ENCODE measurements at regions not wholly inside any gene's neighbourhood (a gene's known extent, or its start where the extent isn't known, plus 50 kb on each side); places are given as distances from the start of the nearest gene placed in this dataset.

DNA sequence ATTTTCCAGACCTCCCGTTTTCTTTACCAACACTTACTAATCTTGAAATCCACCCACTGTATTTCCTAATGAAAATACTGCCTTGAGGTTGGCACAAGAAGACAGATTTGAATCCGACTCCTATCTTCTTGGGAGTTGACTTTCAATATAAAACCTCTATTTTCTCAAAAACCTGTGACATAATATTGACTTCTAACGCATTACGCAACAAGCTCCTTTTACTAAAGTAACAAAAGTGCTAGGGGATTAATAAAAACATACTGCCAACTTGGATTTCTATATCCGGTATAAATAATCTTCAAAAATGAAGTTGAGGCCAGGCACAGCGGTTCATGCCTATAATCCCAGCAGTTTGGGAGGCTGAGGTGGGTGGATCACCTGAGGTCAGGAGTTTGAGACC is 382.0 kb downstream of the PREX1 start:
- Mint-ChIP-seq H3K4me1 (no peaks in the 10 kb centered on the region), H3K27ac (no peak overlapping the region), H3K4me3 (no peak overlapping the region), H3K9me3 (peaks cover 27% of the 10 kb centered on the region), H3K27me3 (ENCODE audit: low read depth) (no peaks in the 10 kb centered on the region; the same call in 1 of the 2 replicates), H3K36me3 (peaks cover 8% of the 10 kb centered on the region)
- POLR2A ChIA-PET: no interaction called here
- CTCF ChIA-PET: no interaction called here
- TF ChIP-seq EMX1 (CRISPR knock-in tag; IDR thresholded peaks at IDR 0.05) (no peak), ZNF416 (CRISPR knock-in tag; IDR thresholded peaks at IDR 0.05) (no peak), TCF7 (CRISPR knock-in tag; IDR thresholded peaks at IDR 0.05; ENCODE audit: low read depth) (no peak), ZNF232 (CRISPR knock-in tag; IDR thresholded peaks at IDR 0.05) (no peak)
- TF ChIP-seq, protein P1, sequence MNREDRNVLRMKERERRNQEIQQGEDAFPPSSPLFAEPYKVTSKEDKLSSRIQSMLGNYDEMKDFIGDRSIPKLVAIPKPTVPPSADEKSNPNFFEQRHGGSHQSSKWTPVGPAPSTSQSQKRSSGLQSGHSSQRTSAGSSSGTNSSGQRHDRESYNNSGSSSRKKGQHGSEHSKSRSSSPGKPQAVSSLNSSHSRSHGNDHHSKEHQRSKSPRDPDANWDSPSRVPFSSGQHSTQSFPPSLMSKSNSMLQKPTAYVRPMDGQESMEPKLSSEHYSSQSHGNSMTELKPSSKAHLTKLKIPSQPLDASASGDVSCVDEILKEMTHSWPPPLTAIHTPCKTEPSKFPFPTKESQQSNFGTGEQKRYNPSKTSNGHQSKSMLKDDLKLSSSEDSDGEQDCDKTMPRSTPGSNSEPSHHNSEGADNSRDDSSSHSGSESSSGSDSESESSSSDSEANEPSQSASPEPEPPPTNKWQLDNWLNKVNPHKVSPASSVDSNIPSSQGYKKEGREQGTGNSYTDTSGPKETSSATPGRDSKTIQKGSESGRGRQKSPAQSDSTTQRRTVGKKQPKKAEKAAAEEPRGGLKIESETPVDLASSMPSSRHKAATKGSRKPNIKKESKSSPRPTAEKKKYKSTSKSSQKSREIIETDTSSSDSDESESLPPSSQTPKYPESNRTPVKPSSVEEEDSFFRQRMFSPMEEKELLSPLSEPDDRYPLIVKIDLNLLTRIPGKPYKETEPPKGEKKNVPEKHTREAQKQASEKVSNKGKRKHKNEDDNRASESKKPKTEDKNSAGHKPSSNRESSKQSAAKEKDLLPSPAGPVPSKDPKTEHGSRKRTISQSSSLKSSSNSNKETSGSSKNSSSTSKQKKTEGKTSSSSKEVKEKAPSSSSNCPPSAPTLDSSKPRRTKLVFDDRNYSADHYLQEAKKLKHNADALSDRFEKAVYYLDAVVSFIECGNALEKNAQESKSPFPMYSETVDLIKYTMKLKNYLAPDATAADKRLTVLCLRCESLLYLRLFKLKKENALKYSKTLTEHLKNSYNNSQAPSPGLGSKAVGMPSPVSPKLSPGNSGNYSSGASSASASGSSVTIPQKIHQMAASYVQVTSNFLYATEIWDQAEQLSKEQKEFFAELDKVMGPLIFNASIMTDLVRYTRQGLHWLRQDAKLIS (CRISPR knock-in tag; IDR thresholded peaks at IDR 0.05; ENCODE audit: borderline replicate concordance): no peak
- ATAC-seq (no peak), DNase-seq (ENCODE audit: low spot score) (no peak)

DNA sequence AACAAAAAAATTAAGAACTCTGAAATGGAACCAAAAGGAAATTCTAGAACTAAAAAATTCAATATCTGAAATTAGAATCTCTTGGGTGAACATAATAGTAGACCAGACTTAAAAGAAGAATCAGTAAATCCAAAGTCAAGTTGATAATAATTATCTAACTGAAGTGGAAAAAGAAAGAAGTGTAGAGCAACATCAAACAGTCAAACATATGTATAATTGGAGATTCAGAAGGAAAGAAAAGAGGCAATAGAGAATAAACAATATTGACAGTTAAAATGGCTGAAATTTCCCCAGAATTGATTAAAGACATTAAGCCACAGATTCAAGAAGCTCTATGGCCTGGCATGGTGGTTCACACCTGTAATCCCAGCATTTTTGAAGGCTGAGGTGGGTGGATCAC is 383.6 kb downstream of the PREX1 start:
- no peaks in the 10 kb centered on the region; the same call in 1 of the 2 replicates for H3K27me3 Mint-ChIP-seq (ENCODE audit: low read depth)
- TF ChIP-seq SMAD4 (CRISPR knock-in tag; IDR thresholded peaks at IDR 0.05): no peak
- TF ChIP-seq, protein P2, sequence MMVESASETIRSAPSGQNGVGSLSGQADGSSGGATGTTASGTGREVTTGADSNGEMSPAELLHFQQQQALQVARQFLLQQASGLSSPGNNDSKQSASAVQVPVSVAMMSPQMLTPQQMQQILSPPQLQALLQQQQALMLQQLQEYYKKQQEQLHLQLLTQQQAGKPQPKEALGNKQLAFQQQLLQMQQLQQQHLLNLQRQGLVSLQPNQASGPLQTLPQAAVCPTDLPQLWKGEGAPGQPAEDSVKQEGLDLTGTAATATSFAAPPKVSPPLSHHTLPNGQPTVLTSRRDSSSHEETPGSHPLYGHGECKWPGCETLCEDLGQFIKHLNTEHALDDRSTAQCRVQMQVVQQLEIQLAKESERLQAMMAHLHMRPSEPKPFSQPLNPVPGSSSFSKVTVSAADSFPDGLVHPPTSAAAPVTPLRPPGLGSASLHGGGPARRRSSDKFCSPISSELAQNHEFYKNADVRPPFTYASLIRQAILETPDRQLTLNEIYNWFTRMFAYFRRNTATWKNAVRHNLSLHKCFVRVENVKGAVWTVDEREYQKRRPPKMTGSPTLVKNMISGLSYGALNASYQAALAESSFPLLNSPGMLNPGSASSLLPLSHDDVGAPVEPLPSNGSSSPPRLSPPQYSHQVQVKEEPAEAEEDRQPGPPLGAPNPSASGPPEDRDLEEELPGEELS (CRISPR knock-in tag; IDR thresholded peaks at IDR 0.05): no peak
- TF ChIP-seq, protein P1 (CRISPR knock-in tag; IDR thresholded peaks at IDR 0.05; ENCODE audit: borderline replicate concordance): no peak
- no peak for TF ChIP-seq RELA (CRISPR knock-in tag; IDR thresholded peaks at IDR 0.05; ENCODE audit: borderline replicate concordance)
- no peak for TF ChIP-seq CBFB (CRISPR knock-in tag; IDR thresholded peaks at IDR 0.05; ENCODE audit: low read depth)
- no peak for TF ChIP-seq RORB (CRISPR knock-in tag; IDR thresholded peaks at IDR 0.05)
- no peak for TF ChIP-seq PRRX2 (CRISPR knock-in tag; IDR thresholded peaks at IDR 0.05)
- no peak for TF ChIP-seq NFATC4 (CRISPR knock-in tag; IDR thresholded peaks at IDR 0.05)
- TF ChIP-seq, protein P3, sequence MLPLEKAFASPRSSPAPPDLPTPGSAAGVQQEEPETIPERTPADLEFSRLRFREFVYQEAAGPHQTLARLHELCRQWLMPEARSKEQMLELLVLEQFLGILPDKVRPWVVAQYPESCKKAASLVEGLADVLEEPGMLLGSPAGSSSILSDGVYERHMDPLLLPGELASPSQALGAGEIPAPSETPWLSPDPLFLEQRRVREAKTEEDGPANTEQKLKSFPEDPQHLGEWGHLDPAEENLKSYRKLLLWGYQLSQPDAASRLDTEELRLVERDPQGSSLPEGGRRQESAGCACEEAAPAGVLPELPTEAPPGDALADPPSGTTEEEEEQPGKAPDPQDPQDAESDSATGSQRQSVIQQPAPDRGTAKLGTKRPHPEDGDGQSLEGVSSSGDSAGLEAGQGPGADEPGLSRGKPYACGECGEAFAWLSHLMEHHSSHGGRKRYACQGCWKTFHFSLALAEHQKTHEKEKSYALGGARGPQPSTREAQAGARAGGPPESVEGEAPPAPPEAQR (CRISPR knock-in tag; IDR thresholded peaks at IDR 0.05): no peak
- no peak for TF ChIP-seq JAZF1 (CRISPR knock-in tag; IDR thresholded peaks at IDR 0.05)
- no peak for TF ChIP-seq IRF2 (CRISPR knock-in tag; IDR thresholded peaks at IDR 0.05; ENCODE audit: borderline replicate concordance, low read depth)
- TF ChIP-seq NFE2L1 (CRISPR knock-in tag; IDR thresholded peaks at IDR 0.05): no peak
- TF ChIP-seq NR3C1 (CRISPR knock-in tag; conservative IDR thresholded peaks at IDR 0.05; ENCODE audit: low read depth): no peak
- TF ChIP-seq ZNF138 (CRISPR knock-in tag; conservative IDR thresholded peaks at IDR 0.05): no peak
- TF ChIP-seq, protein P4, sequence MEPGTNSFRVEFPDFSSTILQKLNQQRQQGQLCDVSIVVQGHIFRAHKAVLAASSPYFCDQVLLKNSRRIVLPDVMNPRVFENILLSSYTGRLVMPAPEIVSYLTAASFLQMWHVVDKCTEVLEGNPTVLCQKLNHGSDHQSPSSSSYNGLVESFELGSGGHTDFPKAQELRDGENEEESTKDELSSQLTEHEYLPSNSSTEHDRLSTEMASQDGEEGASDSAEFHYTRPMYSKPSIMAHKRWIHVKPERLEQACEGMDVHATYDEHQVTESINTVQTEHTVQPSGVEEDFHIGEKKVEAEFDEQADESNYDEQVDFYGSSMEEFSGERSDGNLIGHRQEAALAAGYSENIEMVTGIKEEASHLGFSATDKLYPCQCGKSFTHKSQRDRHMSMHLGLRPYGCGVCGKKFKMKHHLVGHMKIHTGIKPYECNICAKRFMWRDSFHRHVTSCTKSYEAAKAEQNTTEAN (CRISPR knock-in tag; IDR thresholded peaks at IDR 0.05): no peak
- no peak for DNase-seq (ENCODE audit: low spot score)
- no peak overlapping the region for H3K4me3 Mint-ChIP-seq
- H3K27ac Mint-ChIP-seq: no peak overlapping the region
- H3K9me3 Mint-ChIP-seq: peaks cover 27% of the 10 kb centered on the region
- no peaks in the 10 kb centered on the region for H3K4me1 Mint-ChIP-seq
- ChIA-PET CTCF (no interaction called here), POLR2A (interaction anchor here (0.7 kb wide), 1 partner anchor 52 kb away, joined by 3 read pairs; no protein-coding TSS in a partner anchor)
- H3K36me3 Mint-ChIP-seq: peaks cover 8% of the 10 kb centered on the region
- ATAC-seq: no peak
